ENCODE measurements at regions not wholly inside any gene's neighbourhood (a gene's known extent, or its start where the extent isn't known, plus 50 kb on each side); places are given as distances from the start of the nearest gene placed in this dataset.

GRCh38 chr2:20560011-20560410, 90.9 kb downstream of the HS1BP3 start:
- no peak for DNase-seq (ENCODE audit: low spot score)

GRCh38 chr2:20560891-20561636, 89.8 kb downstream of the HS1BP3 start:
- no peak for DNase-seq (ENCODE audit: low spot score)

- DNase-seq (ENCODE audit: low spot score): no peak
These were observed 89.1 kb downstream of the HS1BP3 start for GRCh38 chr2:20561637-20562454.

GRCh38 chr2:20562540-20563225, 88.2 kb downstream of the HS1BP3 start:
- DNase-seq (ENCODE audit: low spot score): peak; percentile 35

- no peak for DNase-seq (ENCODE audit: low spot score)
These were observed 87.6 kb downstream of the HS1BP3 start for GRCh38 chr2:20563251-20563650.

GRCh38 chr2:20563833-20564232, 87.1 kb downstream of the HS1BP3 start:
- DNase-seq (ENCODE audit: low spot score): no peak

GRCh38 chr2:20565101-20565622, 85.7 kb downstream of the HS1BP3 start:
- no peak for DNase-seq (ENCODE audit: low spot score)

GRCh38 chr2:20565623-20566236, 85.2 kb downstream of the HS1BP3 start:
- no peak for DNase-seq (ENCODE audit: low spot score)

GRCh38 chr2:20566331-20566730, 84.6 kb downstream of the HS1BP3 start:
- no peak for DNase-seq (ENCODE audit: low spot score)

- DNase-seq (ENCODE audit: low spot score): no peak
These were observed 83.6 kb downstream of the HS1BP3 start for GRCh38 chr2:20567159-20567925.
